ENCODE measurements at regions not wholly inside any gene's neighbourhood (a gene's known extent, or its start where the extent isn't known, plus 50 kb on each side); places are given as distances from the start of the nearest gene placed in this dataset.
"Not testable (repeated sequence)": the region's sequence is repeated elsewhere in the genome, so short reads cannot be mapped to it uniquely, and the experiment has no call there.

DNA sequence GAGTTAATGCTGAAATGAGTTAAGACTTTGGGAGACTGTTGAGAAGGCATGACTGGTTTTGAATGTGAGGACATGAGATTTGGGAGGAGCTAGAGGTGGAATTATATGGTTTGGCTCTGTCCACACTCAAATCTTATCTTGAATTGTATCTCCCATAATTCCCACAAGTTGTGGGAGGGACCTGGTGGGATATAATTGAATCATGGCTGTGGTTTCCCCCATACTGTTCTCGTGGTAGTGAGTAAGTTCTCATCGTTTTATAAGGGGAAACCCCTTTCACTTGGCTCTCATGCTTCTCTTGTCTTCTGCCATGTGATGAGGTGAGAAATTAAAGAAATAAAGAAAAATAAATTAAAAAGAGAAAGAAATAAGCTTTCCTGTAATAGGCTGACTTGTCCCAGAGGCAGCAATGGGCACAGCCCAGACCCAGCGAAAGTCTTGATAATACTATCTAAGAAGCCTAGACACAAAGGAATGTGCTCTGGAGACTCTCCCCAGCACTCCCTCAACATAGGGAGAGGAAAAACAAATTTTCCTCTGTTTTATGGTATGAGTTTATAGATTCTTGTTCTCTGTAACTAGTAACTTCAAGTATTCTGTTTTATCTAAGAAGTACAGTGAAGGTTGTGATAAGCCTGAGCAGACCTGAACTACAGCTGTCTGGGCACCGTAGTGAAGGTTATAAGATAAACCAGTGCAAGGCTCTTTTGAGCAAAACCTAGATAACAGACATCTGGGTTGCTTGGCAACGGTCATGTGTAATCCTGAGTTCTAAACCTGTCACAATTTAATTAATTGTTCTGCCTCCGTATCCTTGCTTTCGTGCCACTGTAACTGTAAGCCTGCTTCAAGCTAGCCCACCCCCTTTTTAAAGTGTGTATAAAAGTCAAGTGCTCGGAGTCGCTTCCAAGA is 88.9 kb upstream of the ECI2 start:
- no peak for DNase-seq

DNA sequence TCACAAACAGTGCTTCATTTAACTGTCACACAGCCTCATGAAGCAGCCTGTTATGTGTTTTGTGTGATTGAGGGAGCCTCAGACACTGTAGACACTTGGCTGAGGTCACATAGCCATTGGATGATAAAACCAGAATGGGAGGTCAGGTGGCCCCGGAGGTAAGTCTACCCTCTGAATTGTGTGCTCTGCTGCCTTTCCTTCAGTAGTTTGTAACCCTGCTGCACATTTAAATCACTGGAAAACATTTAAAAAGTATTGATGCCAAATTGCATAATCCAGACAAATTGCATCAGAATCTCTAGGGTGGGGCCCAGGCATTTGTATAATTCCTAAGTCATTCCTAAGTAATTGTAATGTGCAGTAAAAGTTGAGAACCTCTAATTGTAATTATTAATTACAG is 85.2 kb upstream of the ECI2 start:
- no peak for DNase-seq

DNA sequence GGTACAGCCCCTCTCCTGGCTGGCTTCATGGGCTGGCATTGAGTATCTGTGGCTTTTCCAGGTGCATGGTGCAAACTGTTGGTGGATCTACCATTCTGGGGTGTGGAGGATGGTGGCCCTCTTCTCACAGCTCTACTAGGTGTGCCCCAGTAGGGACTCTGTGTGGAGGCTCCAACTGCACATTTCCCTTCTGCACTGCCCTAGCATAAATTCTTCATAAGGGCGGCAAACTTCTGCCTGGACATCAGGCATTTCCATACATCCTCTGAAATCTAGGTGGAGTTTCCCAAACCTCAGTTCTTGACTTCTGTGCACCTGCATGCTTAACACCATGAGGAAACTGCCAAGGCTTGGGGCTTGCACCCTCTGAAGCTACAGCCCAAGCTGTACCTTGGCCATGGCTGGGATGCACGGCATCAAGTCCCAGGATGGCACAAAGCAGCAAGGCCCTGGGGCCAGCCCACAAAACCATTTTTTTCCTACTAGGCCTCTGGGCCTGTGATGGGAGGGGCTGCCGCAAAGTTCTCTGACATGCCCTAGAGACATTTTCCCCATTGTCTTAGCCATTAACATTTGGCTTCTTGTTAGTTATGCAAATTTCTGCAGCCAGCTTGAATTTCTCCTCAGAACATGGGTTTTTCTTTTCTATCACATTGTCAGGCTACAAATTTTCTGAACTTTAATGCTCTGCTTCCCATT is 83.4 kb upstream of the ECI2 start:
- DNase-seq = not testable (repeated sequence)

DNA sequence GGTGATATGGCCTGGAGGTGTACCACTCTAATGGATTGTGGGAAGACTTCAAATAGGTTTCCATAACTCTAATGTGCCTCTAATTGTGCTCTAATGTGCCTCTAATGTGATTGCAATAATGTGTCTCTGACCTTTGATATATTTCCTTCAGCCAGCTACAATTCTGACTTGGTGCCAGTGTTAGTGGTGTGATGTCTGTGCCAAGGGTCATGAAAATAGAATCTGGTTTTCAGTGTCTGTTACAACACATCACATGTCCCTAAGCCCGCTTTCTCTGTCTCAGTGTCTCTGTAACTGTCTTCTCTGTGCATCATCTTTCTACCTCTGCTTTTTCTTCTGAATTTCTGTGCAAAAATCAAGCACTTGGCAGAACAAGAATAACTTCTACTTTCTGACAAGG is 77.2 kb upstream of the ECI2 start:
- no peak for DNase-seq

DNA sequence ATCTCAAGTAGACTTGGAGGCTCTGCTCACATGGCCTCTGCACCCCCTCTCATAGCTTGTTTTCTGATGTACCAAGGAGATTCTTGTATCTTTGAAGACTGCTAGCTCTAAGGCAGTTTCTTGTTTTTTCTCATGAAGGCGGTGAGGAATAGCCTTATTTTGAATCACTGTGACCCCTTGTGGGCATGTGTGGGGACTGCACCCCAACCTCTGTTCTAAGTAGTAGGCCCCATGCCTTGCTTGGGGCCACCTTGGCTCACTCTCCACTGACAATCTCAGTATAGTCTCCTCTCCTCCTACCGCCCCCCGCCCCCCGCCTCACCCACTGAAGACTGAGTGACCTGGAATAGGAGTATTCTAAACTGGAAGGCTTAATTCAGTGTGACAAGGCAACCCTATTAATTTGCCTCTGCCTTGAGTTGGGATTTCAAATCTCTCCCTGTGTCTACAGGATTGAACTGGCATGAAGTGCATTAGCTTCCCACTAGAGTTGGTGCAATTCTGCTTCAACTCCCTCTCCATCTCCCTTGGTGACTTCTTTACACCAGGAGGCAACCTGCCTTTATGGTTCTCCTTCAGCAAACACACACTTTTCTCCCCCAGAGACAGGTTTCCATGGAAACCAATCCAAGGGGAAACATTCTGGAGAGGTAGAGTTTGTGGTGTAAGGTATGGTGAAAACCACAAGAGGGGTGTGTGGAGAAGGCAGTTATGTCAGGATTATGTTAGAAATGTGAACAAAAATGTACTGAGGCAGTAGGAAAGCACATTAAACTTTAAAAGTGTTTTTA is 75.4 kb upstream of the ECI2 start:
- peak; percentile 27 for DNase-seq

DNA sequence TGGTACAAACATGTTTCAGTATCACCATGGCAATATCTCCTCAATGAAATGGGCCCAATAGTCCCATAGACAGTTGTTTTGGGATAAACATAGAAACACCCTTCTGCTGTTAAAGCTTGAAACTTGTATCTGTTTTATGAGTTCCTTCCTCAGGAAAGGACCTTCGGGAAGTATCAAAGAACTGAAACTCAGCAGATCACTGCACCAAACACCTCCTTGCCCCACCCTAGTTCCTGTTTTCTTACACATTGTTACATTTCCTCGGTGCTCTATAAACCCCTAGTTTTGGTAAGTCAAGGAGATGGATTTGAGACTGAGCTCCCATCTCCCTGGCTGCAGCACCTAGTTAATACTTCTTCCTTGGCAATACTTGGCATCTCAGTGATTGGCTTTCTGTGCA is 73.8 kb upstream of the ECI2 start:
- DNase-seq = no peak

DNA sequence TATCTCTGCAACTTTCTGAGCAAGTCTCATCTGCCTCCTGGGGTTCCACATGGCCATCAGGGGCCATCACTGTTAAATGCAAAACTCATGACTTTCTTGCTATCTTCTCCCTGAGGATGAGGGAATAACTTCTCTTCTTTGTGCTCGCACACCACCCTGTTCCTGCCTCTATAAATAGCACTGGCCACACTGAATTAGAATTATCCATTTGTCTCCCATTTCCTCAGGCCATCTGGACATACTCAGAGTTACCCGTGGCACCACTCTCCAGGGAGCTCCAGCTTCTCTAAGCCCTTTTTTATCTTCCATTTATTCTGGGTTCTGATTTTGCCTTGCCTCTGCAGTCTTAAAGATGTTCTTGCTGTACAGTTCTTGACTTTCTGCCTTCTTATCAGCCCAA is 72.8 kb upstream of the ECI2 start:
- DNase-seq = no peak

DNA sequence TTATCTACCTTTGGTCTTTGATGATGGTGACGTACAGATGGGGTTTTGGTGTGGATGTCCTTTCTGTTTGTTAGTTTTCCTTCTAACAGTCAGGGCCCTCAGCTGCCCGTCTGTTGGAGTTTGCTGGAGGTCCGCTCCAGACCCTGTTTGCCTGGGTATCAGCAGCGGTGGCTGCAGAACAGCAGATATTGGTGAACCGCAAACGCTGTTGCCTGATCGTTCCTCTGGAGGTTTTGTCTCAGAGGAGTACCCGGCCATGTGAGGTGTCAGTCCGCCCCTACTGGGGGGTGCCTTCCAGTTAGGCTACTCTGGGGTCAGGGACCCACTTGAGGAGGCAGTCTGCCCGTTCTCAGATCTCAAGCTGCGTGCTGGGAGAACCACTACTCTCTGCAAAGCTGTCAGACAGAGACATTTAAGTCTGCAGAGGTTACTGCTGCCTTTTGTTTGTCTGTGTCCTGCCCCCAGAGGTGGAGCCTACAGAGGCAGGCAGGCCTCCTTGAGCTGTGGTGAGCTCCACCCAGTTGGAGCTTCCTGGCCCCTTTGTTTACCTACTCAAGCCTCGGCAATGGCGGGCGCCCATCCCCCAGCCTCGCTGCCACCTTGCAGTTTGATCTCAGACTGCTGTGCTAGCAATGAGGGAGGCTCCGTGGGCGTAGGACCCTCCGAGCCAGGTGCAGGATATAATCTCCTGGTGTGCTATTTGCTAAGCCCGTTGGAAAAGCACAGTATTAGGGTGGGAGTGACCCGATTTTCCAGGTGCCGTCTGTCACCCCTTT is 68.5 kb upstream of the ECI2 start:
- DNase-seq = not testable (repeated sequence)

DNA sequence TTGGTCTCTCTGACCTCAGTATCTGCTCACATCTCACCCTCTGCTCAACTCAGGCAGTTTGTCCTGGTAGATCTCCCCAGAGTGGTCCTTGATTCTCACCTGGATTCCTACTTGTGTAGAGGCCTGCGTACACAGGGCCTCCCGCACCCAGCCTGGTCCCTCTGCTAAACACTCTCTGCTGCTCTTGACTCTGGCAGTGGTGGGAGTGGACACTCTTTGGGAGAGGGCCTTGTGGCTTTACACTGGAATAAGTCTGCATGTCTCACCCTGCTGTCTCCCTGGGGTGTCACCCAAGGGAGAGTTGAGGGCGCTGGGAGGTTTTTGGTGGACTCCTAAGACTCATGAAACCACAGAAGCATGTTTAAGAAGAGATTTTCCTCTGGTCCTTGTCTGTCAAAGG is 57.3 kb upstream of the ECI2 start:
- no peak for DNase-seq

DNA sequence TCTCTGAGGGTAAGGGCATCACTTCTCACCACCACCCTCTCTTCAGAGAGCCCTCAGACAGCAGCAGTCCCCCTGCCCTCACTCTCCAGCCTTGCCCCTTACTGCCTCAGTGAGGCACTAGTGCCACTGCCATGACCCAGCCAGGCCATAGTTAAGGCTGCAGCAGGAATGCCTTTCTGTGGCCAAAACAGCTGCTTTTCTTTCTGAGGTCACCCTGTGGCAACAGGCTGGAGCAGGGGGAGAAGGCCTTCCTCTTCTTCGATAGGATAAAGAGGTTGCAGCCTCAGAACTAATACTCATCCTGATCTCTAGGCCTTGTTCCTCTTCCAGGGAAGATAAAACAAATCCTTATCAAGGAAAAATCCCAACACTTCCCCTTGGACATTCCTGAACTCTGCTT is 56.8 kb upstream of the ECI2 start:
- DNase-seq = no peak

DNA sequence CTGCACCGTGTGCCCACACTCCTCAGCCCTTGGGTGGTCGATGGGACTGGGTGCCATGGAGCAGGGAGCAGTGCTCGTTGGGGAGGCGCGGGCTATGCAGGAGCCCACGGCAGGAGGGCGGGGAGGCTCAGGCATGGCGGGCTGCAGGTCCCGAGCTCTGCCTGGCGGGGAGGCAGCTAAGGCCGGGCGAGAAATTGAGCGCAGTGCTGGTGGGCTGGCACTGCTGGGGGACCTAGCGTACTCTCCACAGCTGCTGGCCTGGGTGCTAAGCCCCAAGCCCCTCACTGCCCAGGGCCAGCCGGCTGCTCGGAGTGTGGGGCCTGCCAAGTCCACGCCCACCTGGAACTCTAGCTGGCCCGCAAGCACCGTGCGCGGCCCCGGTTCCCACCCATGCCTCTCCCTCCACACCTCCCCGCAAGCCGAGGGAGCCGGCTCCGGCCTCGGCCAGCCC is 55.9 kb upstream of the ECI2 start:
- DNase-seq = no peak

DNA sequence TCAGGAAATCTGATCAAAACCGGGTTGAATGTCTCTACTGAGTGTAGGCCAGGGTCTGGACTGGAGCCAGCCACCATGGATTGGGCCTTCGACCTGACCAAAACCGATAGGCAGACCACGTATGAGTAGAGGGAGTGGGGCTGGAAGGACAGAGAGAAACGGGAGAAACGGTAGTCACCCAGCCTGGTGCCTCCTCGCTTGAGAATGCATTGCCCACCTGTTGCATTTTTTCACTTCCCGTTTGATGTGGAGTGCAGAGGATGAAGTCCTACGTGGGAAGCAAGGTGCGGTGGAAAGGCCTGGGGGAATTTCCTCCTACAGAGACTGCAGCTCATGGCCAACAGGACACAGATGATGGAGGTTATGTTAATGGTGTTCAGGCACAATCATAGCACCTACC is 53.9 kb upstream of the ECI2 start:
- no peak for DNase-seq

DNA sequence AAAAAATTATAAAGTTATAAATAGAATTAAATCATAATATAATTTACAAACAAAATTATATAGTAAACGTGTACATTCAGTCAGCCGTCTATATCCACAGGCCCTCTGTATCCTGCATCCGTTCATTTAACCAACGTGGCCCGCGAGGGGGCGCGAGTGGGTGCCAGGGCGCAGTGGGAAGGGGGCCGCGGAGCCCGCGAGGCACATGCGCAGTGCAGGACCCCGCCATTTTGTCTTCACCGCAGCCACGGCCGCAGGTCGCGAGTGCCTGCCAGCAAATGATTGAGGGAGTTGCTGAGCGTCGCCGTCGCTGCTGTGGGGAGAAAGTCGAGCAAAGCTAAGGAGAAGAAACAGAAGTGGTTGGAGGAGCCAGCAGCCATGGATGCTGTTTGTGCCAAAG is 53.4 kb upstream of the ECI2 start:
- DNase-seq = no peak

DNA sequence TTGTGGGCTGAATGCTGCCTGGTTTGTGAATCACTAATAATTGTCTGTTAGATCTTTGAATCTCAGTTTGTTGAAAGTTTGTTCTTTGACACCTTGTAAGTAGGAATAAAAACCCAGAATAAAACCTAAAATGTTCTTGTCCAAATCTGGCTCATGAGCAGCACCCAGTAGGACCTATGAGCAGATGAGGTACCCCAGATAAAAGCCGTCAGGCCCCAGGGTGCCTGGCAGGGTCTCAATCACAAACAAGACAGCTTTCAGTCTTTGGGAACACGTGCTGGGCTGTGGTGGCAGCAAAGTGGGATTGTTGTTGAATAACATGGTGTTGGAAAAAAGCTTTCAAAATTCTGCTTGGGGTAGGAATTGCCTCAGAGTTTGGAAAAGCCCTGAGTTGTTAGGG is 52.1 kb upstream of the ECI2 start:
- DNase-seq = no peak

DNA sequence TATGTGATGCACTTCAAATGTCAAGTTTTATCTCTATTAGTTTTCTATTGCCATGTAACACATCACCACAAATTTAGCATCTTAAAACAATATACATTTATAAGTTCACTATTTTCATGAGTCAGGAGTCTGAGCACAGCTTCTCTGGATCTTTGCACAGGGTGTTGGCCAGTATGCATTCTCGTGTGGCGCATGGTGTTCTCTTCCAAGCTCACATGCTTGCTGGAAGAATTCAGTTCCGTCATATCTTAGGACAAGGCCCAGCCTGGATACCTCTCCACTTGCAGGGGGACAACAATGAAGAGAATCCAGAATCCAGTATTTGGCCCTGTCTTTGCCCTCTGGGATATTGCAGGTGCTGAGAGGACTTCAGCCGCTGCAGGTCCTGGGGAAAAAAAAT is 51.0 kb upstream of the ECI2 start:
- no peak for DNase-seq

DNA sequence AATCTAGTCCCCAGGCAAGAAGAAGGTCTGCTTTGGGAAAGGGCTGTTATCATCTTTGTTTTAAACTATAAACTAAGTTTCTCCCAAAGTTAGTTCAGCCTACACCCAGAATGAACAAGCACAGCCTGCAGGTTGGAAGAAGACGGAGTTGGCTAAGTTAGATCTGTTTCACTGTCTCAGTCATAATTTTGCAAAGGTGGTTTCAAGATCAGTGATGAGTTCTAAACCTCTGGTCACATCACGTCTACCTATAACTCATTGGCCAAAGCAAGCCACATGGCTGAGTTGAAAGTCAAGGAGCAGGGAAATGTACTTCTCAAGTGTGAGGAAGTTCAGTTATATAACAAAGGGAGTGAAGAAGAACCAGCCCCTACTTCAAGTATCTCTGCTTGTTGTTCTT is 50.5 kb upstream of the ECI2 start:
- DNase-seq = no peak

DNA sequence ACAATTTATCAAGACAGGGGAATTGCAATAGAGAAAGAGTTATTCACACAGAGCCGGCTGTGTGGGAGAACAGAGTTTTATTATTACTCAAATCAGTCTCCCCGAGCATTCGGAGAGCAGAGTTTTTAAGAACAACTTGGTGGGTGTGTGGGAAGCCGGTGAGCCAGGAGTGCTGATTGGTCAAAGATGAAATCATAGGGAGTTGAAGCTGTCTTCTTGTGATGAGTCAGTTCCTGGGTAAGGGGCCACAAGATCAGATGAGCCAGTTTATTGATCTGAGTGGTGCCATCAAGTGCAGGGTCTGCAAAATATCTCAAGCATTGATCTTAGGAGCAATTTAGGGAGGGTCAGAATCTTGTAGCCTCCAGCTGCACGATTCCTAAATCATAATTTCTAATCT is 50.0 kb upstream of the ECI2 start:
- DNase-seq = no peak
